H4 (cell line): ENCODE measurements at regions not wholly inside any gene's neighbourhood (a gene's known extent, or its start where the extent isn't known, plus 50 kb on each side); places are given as distances from the start of the nearest gene placed in this dataset.
A peak's percentile ranks its signal among the peaks of the same experiment; 100 is the strongest.

Source experiments
- DNase-seq: peaks from one replicate; pipeline ENCODE4 v3.0.0-alpha.2; 2015; ENCODE audit warnings: low spot score

- peak; percentile 27 for DNase-seq
Measured at GRCh38 chr17:74011966-74012365, 191.5 kb upstream of the RPL38 start.

GRCh38 chr17:74012465-74012864, 191.0 kb upstream of the RPL38 start:
- DNase-seq = no peak

DNA sequence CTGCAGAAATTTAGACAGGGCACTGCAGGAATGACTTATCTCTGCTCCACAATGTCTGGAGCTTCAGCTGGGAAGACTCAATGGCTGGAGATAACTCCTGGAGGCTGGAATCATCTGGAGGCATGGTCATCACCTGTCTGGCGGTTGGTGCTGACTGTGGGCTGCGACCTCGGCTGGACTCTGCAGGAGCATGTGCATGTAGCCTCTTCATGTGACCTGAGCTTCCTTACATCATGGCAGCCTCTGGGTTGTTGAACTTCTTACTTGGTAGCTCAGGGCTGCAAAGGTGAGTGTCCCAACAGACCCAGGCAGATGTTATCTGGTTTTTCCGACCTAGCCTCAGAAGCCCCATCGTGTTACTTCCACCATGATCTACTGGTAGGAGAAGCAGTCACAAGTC, 188.2 kb upstream of the RPL38 start:
- no peak for DNase-seq

GRCh38 chr17:74015990-74016389, 187.5 kb upstream of the RPL38 start:
- DNase-seq = no peak

GRCh38 chr17:74016461-74016860, 187.0 kb upstream of the RPL38 start:
- no peak for DNase-seq

DNA sequence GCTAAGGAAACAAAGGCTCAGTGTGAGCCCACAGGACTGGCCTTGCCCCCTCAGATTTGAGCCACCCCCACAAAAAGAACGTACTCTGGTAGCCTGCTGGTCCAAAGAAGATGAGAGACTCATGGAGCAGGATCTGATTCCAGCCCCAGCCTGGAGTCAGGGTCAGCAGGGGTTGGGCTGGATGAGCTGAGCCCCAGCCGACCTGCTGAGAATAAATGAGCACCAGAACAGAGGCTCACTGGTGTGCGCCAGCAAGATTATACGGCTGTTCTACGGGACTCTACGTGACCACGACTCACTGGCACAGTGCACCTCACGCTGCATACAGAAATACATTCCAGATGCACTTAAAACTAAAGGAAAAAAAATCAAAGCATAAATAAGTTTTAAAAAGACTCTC, 186.0 kb upstream of the RPL38 start:
- no peak for DNase-seq

- DNase-seq = no peak
Measured at GRCh38 chr17:74018115-74018514, 185.4 kb upstream of the RPL38 start.

GRCh38 chr17:74019271-74019670, 184.2 kb upstream of the RPL38 start:
- no peak for DNase-seq

DNA sequence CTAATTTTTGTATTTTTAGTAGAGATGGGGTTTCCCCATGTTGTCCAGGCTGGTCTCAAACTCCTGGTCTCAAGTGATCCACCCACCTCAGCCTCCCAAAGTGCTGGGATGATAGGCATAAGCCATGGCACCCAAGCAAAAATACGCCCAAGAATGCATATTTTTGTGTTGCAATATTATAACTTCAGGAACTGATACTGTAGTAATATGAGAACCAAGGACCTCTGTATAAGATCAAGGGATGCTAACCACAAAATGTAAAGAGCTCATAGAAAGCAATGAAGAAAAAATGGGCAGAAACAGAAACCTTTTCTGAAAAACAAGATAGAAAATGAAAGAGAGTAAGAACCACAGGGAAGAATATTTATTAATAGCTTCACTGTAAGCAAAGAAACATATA, 183.6 kb upstream of the RPL38 start:
- DNase-seq = no peak

DNA sequence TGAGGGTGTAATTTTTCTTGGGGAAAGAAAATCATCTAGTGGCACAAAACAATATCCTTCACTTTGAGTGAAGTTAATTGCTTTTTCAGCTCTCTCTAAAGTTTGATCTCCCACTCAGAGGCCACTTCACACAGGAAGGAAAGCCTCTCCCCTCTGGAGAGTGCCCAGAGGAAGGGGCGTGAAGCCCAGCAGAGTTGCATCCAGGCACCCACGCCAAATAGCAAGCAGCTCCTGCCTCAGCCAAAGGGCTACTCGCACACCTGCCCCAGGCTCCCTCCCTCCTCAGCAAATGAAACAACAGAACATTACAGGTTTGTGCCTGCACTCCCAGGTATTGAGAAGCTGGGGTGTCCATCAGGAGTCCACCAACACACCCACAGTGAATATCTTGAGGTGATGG, 183.0 kb upstream of the RPL38 start:
- no peak for DNase-seq

DNA sequence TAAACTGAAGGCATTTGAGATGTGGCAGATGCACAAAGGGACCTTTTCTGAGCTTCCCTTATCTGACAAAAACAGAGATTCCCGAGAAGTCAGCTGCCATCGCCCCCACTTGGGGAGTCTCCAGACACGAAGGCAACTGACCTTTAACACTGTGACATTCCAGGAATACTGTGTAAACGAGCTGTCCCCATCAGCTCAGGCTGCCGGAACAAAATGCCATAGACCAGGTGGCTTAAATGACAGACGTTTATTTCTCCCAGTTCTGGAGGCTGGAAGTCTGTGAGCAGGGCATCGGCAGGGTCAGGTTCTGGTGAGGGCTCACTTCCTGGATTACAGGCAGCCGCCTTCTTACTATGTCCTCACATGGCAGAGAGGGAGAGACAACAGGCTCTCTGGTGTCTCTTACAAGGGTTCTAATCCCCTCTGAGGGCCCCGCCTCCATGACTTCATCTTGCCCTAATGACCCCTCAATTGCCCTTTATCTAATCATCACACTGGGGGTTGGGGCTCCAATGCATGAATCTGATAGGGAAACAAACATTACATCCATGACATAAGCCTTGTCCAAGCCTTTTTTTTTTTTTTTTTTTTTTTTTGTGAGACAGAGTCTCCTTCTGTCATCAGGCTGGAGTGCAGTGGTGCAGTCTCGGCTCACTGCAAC, 178.5 kb upstream of the RPL38 start:
- no peak for DNase-seq

- no peak for DNase-seq
Measured at GRCh38 chr17:74027444-74027843, 176.0 kb upstream of the RPL38 start.

DNA sequence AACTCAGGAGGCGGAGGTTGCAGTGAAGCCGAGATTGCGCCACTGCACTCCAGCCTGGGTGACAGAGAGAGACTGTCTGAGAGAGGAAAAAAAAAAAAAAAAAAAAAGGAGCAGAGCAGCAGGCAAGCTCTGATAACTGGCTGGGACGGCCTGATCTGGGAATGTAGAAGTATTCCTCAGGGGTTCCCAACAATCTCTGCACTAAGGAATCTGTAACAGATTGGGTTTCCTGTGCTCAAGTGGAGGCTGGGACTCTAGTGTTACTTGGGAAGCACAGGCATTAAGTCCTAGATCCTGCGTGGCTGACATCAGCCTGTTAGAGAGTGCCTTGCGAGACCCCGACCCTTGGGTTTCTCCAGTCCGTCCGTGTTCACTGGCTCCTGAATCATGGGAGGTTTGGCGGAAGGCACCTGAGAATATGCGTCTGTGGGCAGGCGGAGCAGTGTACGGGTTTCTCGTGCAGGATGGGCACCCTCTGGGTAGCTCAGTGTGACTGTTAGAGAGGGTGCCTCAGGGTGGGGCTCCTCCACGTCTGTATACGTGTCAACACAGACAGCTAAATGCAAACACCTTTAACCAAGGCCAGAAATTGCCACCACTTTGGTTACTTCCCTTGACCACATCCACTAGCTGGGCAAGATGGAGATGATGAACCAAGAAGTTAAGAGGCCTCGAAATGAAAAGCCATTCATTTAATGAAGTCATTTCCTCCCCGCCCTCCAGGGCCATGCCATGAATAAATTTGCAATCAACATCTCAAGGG, 174.9 kb upstream of the RPL38 start:
- DNase-seq = no peak

DNA sequence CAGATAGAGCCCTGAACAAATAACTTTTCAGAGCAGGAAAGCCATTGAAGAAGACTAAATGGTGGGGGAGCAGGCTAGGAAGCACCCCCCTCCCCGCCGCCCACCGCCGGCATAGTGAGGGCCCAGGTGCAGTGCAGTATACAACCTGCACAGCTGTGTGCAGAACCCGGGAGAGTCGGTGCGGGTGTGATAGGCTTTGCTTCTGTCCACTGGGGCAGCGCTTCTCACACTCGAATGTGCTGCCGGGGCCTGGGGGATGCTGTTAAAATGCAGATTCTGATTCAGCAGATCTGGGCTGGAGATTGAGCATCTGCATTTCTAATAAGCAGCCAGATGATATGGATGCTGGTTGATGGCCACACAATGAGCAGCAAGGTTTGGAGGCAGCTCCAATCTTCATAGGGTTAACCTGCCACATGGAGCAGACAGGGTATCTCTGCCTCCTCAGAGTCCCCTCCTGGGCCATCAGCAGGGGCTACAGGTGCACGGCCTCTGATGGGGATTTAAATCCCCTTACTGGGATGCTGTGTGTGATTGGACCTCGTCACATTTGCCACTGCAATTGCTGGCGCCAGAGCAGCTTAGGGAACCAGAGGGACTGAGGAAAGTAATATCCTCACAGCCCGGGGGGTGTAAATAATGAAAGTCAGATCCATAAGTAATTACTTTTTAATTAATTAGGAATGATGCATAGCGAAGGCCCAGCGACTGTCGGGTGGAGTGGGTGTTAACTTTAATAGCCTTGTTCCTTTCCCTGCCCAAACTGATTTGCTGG, 172.0 kb upstream of the RPL38 start:
- no peak for DNase-seq

GRCh38 chr17:74032222-74032621, 171.3 kb upstream of the RPL38 start:
- DNase-seq = no peak

- peak; percentile 45 for DNase-seq
Measured at GRCh38 chr17:74037320-74037719, 166.2 kb upstream of the RPL38 start.

DNA sequence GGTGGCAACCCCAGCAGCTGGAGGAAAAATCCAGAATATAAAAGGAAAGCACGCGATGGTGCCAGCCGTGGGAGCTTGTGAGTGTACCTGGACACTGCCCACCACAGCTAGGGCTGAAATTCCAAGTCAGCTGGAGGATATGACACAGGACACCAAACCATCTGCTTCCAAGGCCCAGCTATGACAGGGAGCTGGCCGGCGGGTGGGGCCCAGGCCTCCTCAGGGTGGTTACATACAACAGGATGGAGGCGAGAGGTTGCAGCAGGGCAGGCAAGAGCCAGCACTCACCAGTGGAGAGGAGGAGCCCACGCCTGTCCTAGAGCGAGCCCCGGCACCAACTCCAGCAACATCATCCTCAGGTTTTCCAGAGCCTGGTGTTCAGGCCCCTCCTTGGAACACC, 163.2 kb upstream of the RPL38 start:
- no peak for DNase-seq

DNA sequence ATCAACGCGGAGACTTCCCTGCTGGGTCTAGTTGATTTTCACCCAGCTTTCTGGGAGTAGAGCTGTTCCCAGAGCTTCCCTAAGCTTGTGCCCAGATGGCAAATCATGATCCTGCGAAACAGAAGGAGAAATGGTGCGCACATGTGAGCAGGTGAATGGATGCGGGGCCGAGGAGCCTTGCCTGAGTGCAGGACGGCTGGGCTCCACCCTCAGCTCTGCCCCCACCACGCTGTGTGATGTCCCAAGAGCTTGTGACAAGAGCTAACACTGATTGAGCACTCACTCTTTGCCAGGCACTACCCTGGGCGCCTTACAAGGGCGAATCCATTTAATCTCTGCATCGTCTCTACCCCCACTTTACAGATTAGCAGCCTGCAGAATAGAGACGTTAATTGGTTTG, 162.7 kb upstream of the RPL38 start:
- DNase-seq = no peak

GRCh38 chr17:74041869-74042640, 161.4 kb upstream of the RPL38 start:
- no peak for DNase-seq

GRCh38 chr17:74042744-74043486, 160.6 kb upstream of the RPL38 start:
- DNase-seq = peak; percentile 89

- no peak for DNase-seq
Measured at GRCh38 chr17:74043976-74044375, 159.5 kb upstream of the RPL38 start.
